K562 (cell line): ENCODE measurements at regions not wholly inside any gene's neighbourhood (a gene's known extent, or its start where the extent isn't known, plus 50 kb on each side); places are given as distances from the start of the nearest gene placed in this dataset.

Experiments used
- ATAC-seq: fragments of 200-7000 bp; cut with Tn5 transposase; 3 replicates; pipeline ENCODE4 v1.9.1; 2020; ENCODE audit warnings: moderate library complexity
- BruUV-seq: library from RNA; stranded (reverse); fragments of 400-500 nt; replicated peaks from 2 replicates; lab custom pipeline; 2021; lab: Mats Ljungman, UMichigan
- CTCF ChIA-PET: fragments of 300-600 bp; formaldehyde crosslinking; extraction: SDS; loops from one replicate; lab custom pipeline; 2021; ENCODE audit warnings: low intra/inter-chr PET ratio; lab: Yijun Ruan, JAX
- POLR2A ChIA-PET: fragments of 300-600, 350-650 bp; sonication (Branson Sonifier 250); formaldehyde crosslinking; extraction: SDS; loops from one replicate; lab custom pipeline; 2021; ENCODE audit warnings: antibody characterized with exemption, inconsistent platforms; lab: Yijun Ruan, JAX
- DNase-seq, 4 experiments: peaks; one replicate each; pipeline versions ENCODE4 v3.0.0 to v3.0.0-alpha.2; 2011 to 2018; ENCODE audit warnings: low spot score in 3 of 4, mixed read lengths in 3 of 4; ENCODE audit errors: extremely low read depth in 1 of 4
- FAIRE-seq: peaks from 2 replicates; lab custom pipeline; 2011; peaks lifted over from hg19 to GRCh38; lab: Jason Lieb, UNC
- H2AFZ ChIP-seq: 2 replicates; pipeline ENCODE4 v1.6.0; 2011; ENCODE audit warnings: low read depth, low read length, control low read depth, inconsistent platforms
- H3K27ac ChIP-seq: fragments of 200-600 bp; 3 replicates; pipeline ENCODE4 v1.8.0; 2011; ENCODE audit warnings: low read depth, mild to moderate bottlenecking, control low read depth, inconsistent platforms, low read length, moderate library complexity, mixed read lengths; ENCODE audit errors: extremely low read depth
- H3K27me3 ChIP-seq, 2 experiments: fragments of 300-600 bp in 1 of 2; 2 replicates in 1 of 2; 3 replicates in 1 of 2; pipeline versions ENCODE4 v1.6.0 to v1.8.0; 2011; ENCODE audit warnings: inconsistent platforms in 2 of 2, low read length in 2 of 2, mild to moderate bottlenecking in 1 of 2, mixed read lengths in 1 of 2, moderate library complexity in 1 of 2; ENCODE audit not compliant: control insufficient read depth in 2 of 2, insufficient read depth in 2 of 2
- H3K36me3 ChIP-seq: fragments of 300-600 bp; 3 replicates; pipeline ENCODE4 v1.8.0; 2011; ENCODE audit warnings: mild to moderate bottlenecking, low read length, inconsistent platforms; ENCODE audit not compliant: control insufficient read depth, insufficient read depth
- H3K4me1 ChIP-seq, 2 experiments: fragments of 200-600 bp in 1 of 2; replicated peaks in 1 of 2; 2 replicates in 1 of 2; 3 replicates in 1 of 2; pipeline versions ENCODE4 v1.5.1 to v1.8.0; 2011; ENCODE audit warnings: inconsistent platforms in 2 of 2, low read length in 2 of 2, mild to moderate bottlenecking in 1 of 2, mixed read lengths in 1 of 2, moderate library complexity in 1 of 2; ENCODE audit not compliant: control insufficient read depth in 2 of 2, insufficient read depth in 2 of 2
- H3K4me2 ChIP-seq: 2 replicates; pipeline ENCODE4 v1.6.1; 2011; ENCODE audit warnings: low read length, control low read depth, inconsistent platforms, mixed read lengths; ENCODE audit not compliant: insufficient read depth
- H3K4me3 ChIP-seq: fragments of 200-600 bp; sonication (generic), shearing (Covaris generic); 2 replicates; pipeline ENCODE4 v1.5.1; 2016; ENCODE audit warnings: control low read depth, inconsistent platforms
- H3K79me2 ChIP-seq: fragments of 200-600 bp; 3 replicates; pipeline ENCODE4 v1.8.0; 2011; ENCODE audit warnings: low read length, inconsistent platforms; ENCODE audit not compliant: control insufficient read depth, insufficient read depth
- H3K9ac ChIP-seq, 2 experiments: 2 replicates each; pipeline versions ENCODE4 v1.6.0 to v1.6.1; 2011; ENCODE audit warnings: low read depth in 2 of 2, low read length in 2 of 2, control low read depth in 1 of 2, inconsistent platforms in 1 of 2, mild to moderate bottlenecking in 1 of 2, mixed read lengths in 1 of 2; ENCODE audit not compliant: insufficient read depth in 1 of 2
- H3K9me1 ChIP-seq: one replicate; pipeline ENCODE4 v1.6.0; 2011; ENCODE audit warnings: inconsistent platforms, mild to moderate bottlenecking, low read length, moderate library complexity; ENCODE audit not compliant: control insufficient read depth, insufficient read depth
- H3K9me3 ChIP-seq: replicated peaks from 2 replicates; pipeline ENCODE4 v1.5.1; 2011; ENCODE audit warnings: low read depth, low read length, inconsistent platforms; ENCODE audit not compliant: control insufficient read depth, insufficient read depth
- H4K20me1 ChIP-seq: replicated peaks from 2 replicates; pipeline ENCODE4 v1.6.1; 2011; ENCODE audit warnings: low read length, inconsistent platforms, mixed read lengths; ENCODE audit not compliant: control insufficient read depth, insufficient read depth
- ATF1 ChIP-seq, 2 experiments: fragments of 450-650 bp in 1 of 2; IDR thresholded peaks; 2 replicates each; pipeline ENCODE4 v1.6.1; 2016; ENCODE audit warnings: missing compliant biosample characterization in 1 of 2, missing genetic modification characterization in 1 of 2
- DPF2 ChIP-seq: fragments of 450-650 bp; IDR thresholded peaks from 2 replicates; pipeline ENCODE4 v1.6.1; 2016
- MCM7 ChIP-seq, 2 experiments: fragments of 450-650 bp; IDR thresholded peaks; 2 replicates each; pipeline ENCODE4 v1.6.1; 2016 to 2018
- SMC3 ChIP-seq: conservative IDR thresholded peaks from 2 replicates; pipeline ENCODE4 v1.6.1; 2011; ENCODE audit warnings: low read depth, low read length, improper control_type of control experiment; ENCODE audit not compliant: insufficient read depth
- ZKSCAN8 ChIP-seq: fragments of 200-800 bp; sonication (Bioruptor generic); IDR thresholded peaks from 2 replicates; pipeline ENCODE4 v1.6.1; 2016; ENCODE audit warnings: missing genetic modification characterization, missing compliant biosample characterization
- ZNF239 ChIP-seq: fragments of 250-450 bp; sonication (Bioruptor Pico); IDR thresholded peaks from 2 replicates; pipeline ENCODE4 v1.4.0; 2020; ENCODE audit warnings: mild to moderate bottlenecking
- ZNF253 ChIP-seq: fragments of 250-450 bp; sonication (Bioruptor Pico); conservative IDR thresholded peaks from 2 replicates; pipeline ENCODE4 v1.6.1; 2021; ENCODE audit warnings: mild to moderate bottlenecking
- WGBS: fragments of 100-300 bp; shearing (Covaris generic); methylation state at CpG from one replicate; pipeline ENCODE4 v1.1.6; 2016; ENCODE audit warnings: low coverage, mixed read lengths; ENCODE audit not compliant: insufficient coverage; ENCODE audit errors: missing lambda C conversion rate; 5-methylcytosine and 5-hydroxymethylcytosine counted together
- in situ Hi-C: fragments of 300-500 bp; cut with MboI; formaldehyde crosslinking; loops from 4 replicates; pipeline ENCODE4 v1.15.0; 2018; ENCODE audit warnings: inconsistent platforms, mixed read lengths
- intact Hi-C: fragments of 100-400 bp; cut with micrococcal nuclease; formaldehyde crosslinking; loops from 2 replicates; pipeline ENCODE4 v1.14.2; 2022
- TF ChIP-seq, protein P1 (sequence below): sonication (generic); formaldehyde crosslinking; IDR thresholded peaks from 2 replicates; pipeline ENCODE4 v1.8.1; 2023; ENCODE audit warnings: mild to moderate bottlenecking, missing genetic modification reagents

GRCh38 chr11:116539211-116539610, 233.6 kb downstream of the BUD13 start (continued):
- TF ChIP-seq, protein P1, sequence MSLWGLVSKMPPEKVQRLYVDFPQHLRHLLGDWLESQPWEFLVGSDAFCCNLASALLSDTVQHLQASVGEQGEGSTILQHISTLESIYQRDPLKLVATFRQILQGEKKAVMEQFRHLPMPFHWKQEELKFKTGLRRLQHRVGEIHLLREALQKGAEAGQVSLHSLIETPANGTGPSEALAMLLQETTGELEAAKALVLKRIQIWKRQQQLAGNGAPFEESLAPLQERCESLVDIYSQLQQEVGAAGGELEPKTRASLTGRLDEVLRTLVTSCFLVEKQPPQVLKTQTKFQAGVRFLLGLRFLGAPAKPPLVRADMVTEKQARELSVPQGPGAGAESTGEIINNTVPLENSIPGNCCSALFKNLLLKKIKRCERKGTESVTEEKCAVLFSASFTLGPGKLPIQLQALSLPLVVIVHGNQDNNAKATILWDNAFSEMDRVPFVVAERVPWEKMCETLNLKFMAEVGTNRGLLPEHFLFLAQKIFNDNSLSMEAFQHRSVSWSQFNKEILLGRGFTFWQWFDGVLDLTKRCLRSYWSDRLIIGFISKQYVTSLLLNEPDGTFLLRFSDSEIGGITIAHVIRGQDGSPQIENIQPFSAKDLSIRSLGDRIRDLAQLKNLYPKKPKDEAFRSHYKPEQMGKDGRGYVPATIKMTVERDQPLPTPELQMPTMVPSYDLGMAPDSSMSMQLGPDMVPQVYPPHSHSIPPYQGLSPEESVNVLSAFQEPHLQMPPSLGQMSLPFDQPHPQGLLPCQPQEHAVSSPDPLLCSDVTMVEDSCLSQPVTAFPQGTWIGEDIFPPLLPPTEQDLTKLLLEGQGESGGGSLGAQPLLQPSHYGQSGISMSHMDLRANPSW (CRISPR knock-in tag): no peak

GRCh38 chr11:116538677-116539076, 234.1 kb downstream of the BUD13 start:
- FAIRE-seq (no peak), DNase-seq (no peak), ATAC-seq (no peak)
- H3K9me3 ChIP-seq: no peaks in the 10 kb centered on the region
- no TSS peak for BruUV-seq
- no peak overlapping the region for H3K9ac ChIP-seq
- H3K4me3 ChIP-seq: no peak overlapping the region
- no peak overlapping the region for H3K27ac ChIP-seq
- H3K9me1 ChIP-seq: no peaks in the 10 kb centered on the region
- WGBS: 0% methylated on average over 3 of the region's 3 CpGs
- peaks cover 2 to 40% of the 10 kb centered on the region in 2 experiments; a peak in 3 of 5 replicates for H3K27me3 ChIP-seq
- ChIA-PET POLR2A (no interaction called here), CTCF (no interaction called here)
- no peak overlapping the region for H2AFZ ChIP-seq
- H4K20me1 ChIP-seq: no peaks in the 10 kb centered on the region
- no peaks in the 10 kb centered on the region for H3K36me3 ChIP-seq
- in situ Hi-C loops: no loop called here
- no peaks in the 10 kb centered on the region; a peak in 1 of 5 replicates for H3K4me1 ChIP-seq
- H3K4me2 ChIP-seq: no peak overlapping the region
- intact Hi-C loops: no loop called here
- no peaks in the 10 kb centered on the region for H3K79me2 ChIP-seq
- TF ChIP-seq MCM7 (IDR thresholded peaks at IDR 0.05): no peak
- TF ChIP-seq ZKSCAN8 (CRISPR knock-in tag): no peak
- TF ChIP-seq ZNF239 (CRISPR knock-in tag): no peak
- TF ChIP-seq ATF1 (CRISPR knock-in tag; IDR thresholded peaks at IDR 0.05): no peak
- TF ChIP-seq ATF1 (tag; IDR thresholded peaks at IDR 0.05): no peak
- TF ChIP-seq DPF2: no peak
- no peak for TF ChIP-seq ZNF253 (CRISPR knock-in tag)
- TF ChIP-seq SMC3: no peak
